Epithelial cell of prostate (primary cell): ENCODE measurements at regions not wholly inside any gene's neighbourhood (a gene's known extent, or its start where the extent isn't known, plus 50 kb on each side); places are given as distances from the start of the nearest gene placed in this dataset.

ENCODE experiments used
- DNase-seq: peaks from one replicate; pipeline ENCODE4 v3.0.0-alpha.2; 2011; ENCODE audit warnings: low read depth, low spot score
- H3K27ac ChIP-seq: fragments of 450-650 bp; 2 replicates; pipeline ENCODE4 v1.5.1; 2017; ENCODE audit warnings: mild to moderate bottlenecking

- H3K27ac ChIP-seq, result no peak overlapping the region
- no peak for DNase-seq
These were observed 57.6 kb upstream of the B3GAT1 start for GRCh38 chr11:134469627-134470026.

- no peak for DNase-seq
- no peak overlapping the region for H3K27ac ChIP-seq
These were observed 56.8 kb upstream of the B3GAT1 start for GRCh38 chr11:134468796-134469195.

GRCh38 chr11:134468081-134468668 is 56.1 kb upstream of the B3GAT1 start:
- no peak overlapping the region for H3K27ac ChIP-seq
- no peak for DNase-seq

- DNase-seq, result no peak
- H3K27ac ChIP-seq, result no peak overlapping the region
These were observed 54.8 kb upstream of the B3GAT1 start for GRCh38 chr11:134466610-134467567.

GRCh38 chr11:134466156-134466555 is 54.1 kb upstream of the B3GAT1 start:
- H3K27ac ChIP-seq, result no peak overlapping the region
- no peak for DNase-seq

GRCh38 chr11:134464981-134465730 is 53.1 kb upstream of the B3GAT1 start:
- no peak for DNase-seq
- no peak overlapping the region for H3K27ac ChIP-seq

- no peak for DNase-seq
- no peak overlapping the region for H3K27ac ChIP-seq
These were observed 52.2 kb upstream of the B3GAT1 start for GRCh38 chr11:134464196-134464595.

- DNase-seq, result no peak
- H3K27ac ChIP-seq, result no peak overlapping the region
These were observed 51.7 kb upstream of the B3GAT1 start for GRCh38 chr11:134463716-134464115.
